Esophagus squamous epithelium (tissue), 4 donors: ENCODE measurements at regions not wholly inside any gene's neighbourhood (a gene's known extent, or its start where the extent isn't known, plus 50 kb on each side); places are given as distances from the start of the nearest gene placed in this dataset.

ENCODE experiments used
- POLR2A ChIP-seq, 4 donors: fragments of 450-650 bp; IDR thresholded peaks; one replicate each; pipeline ENCODE4 v1.6.1; 2017; ENCODE audit warnings: antibody characterized with exemption in 4 of 4, mild to moderate bottlenecking in 4 of 4, moderate library complexity in 3 of 4
- TF ChIP-seq, protein P1 (sequence below), 6 experiments: fragments of 450-650 bp in 4 of 6; fragments of 200-600 bp in 2 of 6; sonication (generic) in 2 of 6; IDR thresholded peaks; one replicate each; pipeline ENCODE4 v1.5.1; 2016 to 2019; ENCODE audit warnings: antibody characterized with exemption in 6 of 6, mild to moderate bottlenecking in 4 of 6, moderate library complexity in 4 of 6

- TF ChIP-seq POLR2A (IDR thresholded peaks at IDR 0.05): no peak
- TF ChIP-seq, protein P1, sequence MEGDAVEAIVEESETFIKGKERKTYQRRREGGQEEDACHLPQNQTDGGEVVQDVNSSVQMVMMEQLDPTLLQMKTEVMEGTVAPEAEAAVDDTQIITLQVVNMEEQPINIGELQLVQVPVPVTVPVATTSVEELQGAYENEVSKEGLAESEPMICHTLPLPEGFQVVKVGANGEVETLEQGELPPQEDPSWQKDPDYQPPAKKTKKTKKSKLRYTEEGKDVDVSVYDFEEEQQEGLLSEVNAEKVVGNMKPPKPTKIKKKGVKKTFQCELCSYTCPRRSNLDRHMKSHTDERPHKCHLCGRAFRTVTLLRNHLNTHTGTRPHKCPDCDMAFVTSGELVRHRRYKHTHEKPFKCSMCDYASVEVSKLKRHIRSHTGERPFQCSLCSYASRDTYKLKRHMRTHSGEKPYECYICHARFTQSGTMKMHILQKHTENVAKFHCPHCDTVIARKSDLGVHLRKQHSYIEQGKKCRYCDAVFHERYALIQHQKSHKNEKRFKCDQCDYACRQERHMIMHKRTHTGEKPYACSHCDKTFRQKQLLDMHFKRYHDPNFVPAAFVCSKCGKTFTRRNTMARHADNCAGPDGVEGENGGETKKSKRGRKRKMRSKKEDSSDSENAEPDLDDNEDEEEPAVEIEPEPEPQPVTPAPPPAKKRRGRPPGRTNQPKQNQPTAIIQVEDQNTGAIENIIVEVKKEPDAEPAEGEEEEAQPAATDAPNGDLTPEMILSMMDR (IDR thresholded peaks at IDR 0.05): no peak
These were observed 261.7 kb upstream of the TCERG1L start for GRCh38 chr10:131573256-131573655.
